ENCODE measurements at regions not wholly inside any gene's neighbourhood (a gene's known extent, or its start where the extent isn't known, plus 50 kb on each side); places are given as distances from the start of the nearest gene placed in this dataset.

DNA sequence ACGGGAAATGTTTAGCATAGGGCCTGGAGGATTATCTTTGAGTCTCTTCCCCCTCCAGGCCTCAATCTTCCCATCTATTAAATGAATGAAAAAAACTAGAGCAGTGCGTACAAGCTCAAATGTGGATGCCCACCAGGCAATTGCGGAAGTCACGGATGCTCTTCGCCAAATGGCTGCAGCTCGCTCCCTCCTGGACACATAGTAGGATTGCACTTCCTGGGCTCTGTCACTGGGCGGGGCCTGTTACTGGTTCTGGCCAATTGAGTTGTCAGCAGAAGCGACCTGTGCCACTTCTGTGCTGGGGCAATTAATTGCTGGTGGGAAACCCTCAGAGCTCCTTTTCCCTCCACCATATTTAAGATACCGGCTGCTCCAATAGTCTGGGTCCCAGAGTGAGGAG, 168.2 kb upstream of the IRX6 start:
- dilution Hi-C loops (cut with HindIII; ENCODE audit: low sequenced_read_pairs, unreplicated experiment) (no loop called here), intact Hi-C loops (cut with micrococcal nuclease) (no loop called here), in situ Hi-C loops (cut with MboI; ENCODE audit: low sequenced_read_pairs) (no loop called here)
- H3K56ac ChIP-seq (ENCODE audit: extremely low read depth, insufficient read depth, low read length) = no peak overlapping the region
- no peak for DNase-seq
- no peaks in the 10 kb centered on the region for H3K79me1 ChIP-seq (ENCODE audit: low read depth in 1 of 2, low read length in 2 of 2)
- no peak overlapping the region for H2AK5ac ChIP-seq (ENCODE audit: low read depth, low read length)
- WGBS, 2 experiments (ENCODE audit: extremely low coverage in 2 of 2, insufficient read length in 1 of 2) = 77% methylated on average over 5 of the region's 9 CpGs; no CpG with 5 or more reads in 1 of the 2 experiments
- no peak overlapping the region for H2AFZ ChIP-seq (replicated peaks; ENCODE audit: low read length, poor library complexity)
- H3K18ac ChIP-seq (ENCODE audit: low read depth, low read length) = no peak overlapping the region
- H2BK15ac ChIP-seq (ENCODE audit: low read depth, low read length) = no peak overlapping the region
- no peak overlapping the region for H3K9ac ChIP-seq (ENCODE audit: low read depth, low read length)
- H4K5ac ChIP-seq (ENCODE audit: low read depth, low read length) = no peak overlapping the region
- H3K4me2 ChIP-seq (ENCODE audit: low read depth, low read length) = no peak overlapping the region
- H3K27ac ChIP-seq (ENCODE audit: insufficient read depth, low read length) = no peak overlapping the region
- peaks cover 4% of the 10 kb centered on the region; the same call in 1 of the 2 replicates for H3K9me3 ChIP-seq (ENCODE audit: control insufficient read depth, insufficient read depth, low read length)
- H3K36me3 ChIP-seq (ENCODE audit: control insufficient read depth, insufficient read depth, low read length) = no peaks in the 10 kb centered on the region
- no peaks in the 10 kb centered on the region for H4K20me1 ChIP-seq (ENCODE audit: insufficient read depth, low read length)
- no peak overlapping the region for H3K23ac ChIP-seq (ENCODE audit: low read depth, low read length)
- H3K27me3 ChIP-seq (ENCODE audit: control insufficient read depth, insufficient read depth, low read length) = no peaks in the 10 kb centered on the region
- ChIA-PET POLR2A (ENCODE audit: unreplicated experiment) (no interaction called here), CTCF (no interaction called here)
- no peak overlapping the region for H2BK5ac ChIP-seq (ENCODE audit: low read depth, low read length, poor library complexity, severe bottlenecking)
- H2BK120ac ChIP-seq (ENCODE audit: low read depth, low read length) = no peak overlapping the region
- H4K91ac ChIP-seq (ENCODE audit: insufficient read depth, low read depth, low read length) = no peak overlapping the region
- H2AK9ac ChIP-seq (replicated peaks; ENCODE audit: low read depth, low read length, poor library complexity) = no peak overlapping the region
- no peak for TF ChIP-seq MAFK (IDR thresholded peaks at IDR 0.05; ENCODE audit: low read depth, low read length)
- no peak for TF ChIP-seq CEBPB (IDR thresholded peaks at IDR 0.05; ENCODE audit: low read depth, low read length)
- no peak for TF ChIP-seq POLR2A (IDR thresholded peaks at IDR 0.05; ENCODE audit: low read depth, low read length)
- no peak for TF ChIP-seq MAZ (IDR thresholded peaks at IDR 0.05; ENCODE audit: borderline replicate concordance, low read depth, low read length)
- TF ChIP-seq, protein P1, sequence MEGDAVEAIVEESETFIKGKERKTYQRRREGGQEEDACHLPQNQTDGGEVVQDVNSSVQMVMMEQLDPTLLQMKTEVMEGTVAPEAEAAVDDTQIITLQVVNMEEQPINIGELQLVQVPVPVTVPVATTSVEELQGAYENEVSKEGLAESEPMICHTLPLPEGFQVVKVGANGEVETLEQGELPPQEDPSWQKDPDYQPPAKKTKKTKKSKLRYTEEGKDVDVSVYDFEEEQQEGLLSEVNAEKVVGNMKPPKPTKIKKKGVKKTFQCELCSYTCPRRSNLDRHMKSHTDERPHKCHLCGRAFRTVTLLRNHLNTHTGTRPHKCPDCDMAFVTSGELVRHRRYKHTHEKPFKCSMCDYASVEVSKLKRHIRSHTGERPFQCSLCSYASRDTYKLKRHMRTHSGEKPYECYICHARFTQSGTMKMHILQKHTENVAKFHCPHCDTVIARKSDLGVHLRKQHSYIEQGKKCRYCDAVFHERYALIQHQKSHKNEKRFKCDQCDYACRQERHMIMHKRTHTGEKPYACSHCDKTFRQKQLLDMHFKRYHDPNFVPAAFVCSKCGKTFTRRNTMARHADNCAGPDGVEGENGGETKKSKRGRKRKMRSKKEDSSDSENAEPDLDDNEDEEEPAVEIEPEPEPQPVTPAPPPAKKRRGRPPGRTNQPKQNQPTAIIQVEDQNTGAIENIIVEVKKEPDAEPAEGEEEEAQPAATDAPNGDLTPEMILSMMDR (conservative IDR thresholded peaks at IDR 0.05; ENCODE audit: low read depth, low read length) = no peak
- no peak for TF ChIP-seq RFX5 (IDR thresholded peaks at IDR 0.05; ENCODE audit: low read depth, low read length)
- no peak for TF ChIP-seq SMC3 (IDR thresholded peaks at IDR 0.05; ENCODE audit: low read depth, low read length)
- TF ChIP-seq, protein P2, sequence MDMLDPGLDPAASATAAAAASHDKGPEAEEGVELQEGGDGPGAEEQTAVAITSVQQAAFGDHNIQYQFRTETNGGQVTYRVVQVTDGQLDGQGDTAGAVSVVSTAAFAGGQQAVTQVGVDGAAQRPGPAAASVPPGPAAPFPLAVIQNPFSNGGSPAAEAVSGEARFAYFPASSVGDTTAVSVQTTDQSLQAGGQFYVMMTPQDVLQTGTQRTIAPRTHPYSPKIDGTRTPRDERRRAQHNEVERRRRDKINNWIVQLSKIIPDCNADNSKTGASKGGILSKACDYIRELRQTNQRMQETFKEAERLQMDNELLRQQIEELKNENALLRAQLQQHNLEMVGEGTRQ (IDR thresholded peaks at IDR 0.05; ENCODE audit: low read depth, low read length) = no peak
- no TSS peak for BruUV-seq (replicated peaks)
- H3K4me3 ChIP-seq (ENCODE audit: insufficient read depth, low read depth, low read length) = no peak overlapping the region
- no peak overlapping the region for H3K4ac ChIP-seq (ENCODE audit: low read depth, low read length)
- H4K8ac ChIP-seq (ENCODE audit: low read depth in 2 of 2, low read length in 2 of 2) = no peak overlapping the region
- no peak overlapping the region for H2BK20ac ChIP-seq (ENCODE audit: low read depth, low read length)
- no peak for ATAC-seq (ENCODE audit: low read depth)
- H3K14ac ChIP-seq (replicated peaks; ENCODE audit: low read depth, low read length) = no peak overlapping the region
- H3K4me1 ChIP-seq (ENCODE audit: control insufficient read depth, insufficient read depth, low read length) = no peaks in the 10 kb centered on the region
- H3K9me1 ChIP-seq (ENCODE audit: insufficient read depth, low read length) = no peaks in the 10 kb centered on the region

All from IMR-90 (cell line).